Sigmoid colon (tissue), 6 donors: ENCODE measurements at regions not wholly inside any gene's neighbourhood (a gene's known extent, or its start where the extent isn't known, plus 50 kb on each side); places are given as distances from the start of the nearest gene placed in this dataset.

Source experiments
- DNase-seq: peaks from one replicate; pipeline ENCODE4 v3.0.0-alpha.2; 2019
- H3K27ac ChIP-seq, 4 donors: fragments of 200-600 bp; sonication (generic); one replicate each; pipeline ENCODE4 v1.5.1; 2016 to 2019; ENCODE audit warnings: mild to moderate bottlenecking in 1 of 4
- H3K27me3 ChIP-seq, 3 donors: fragments of 200-600 bp; sonication (generic); one replicate each; pipeline ENCODE4 v1.5.1; 2019; ENCODE audit warnings: mild to moderate bottlenecking in 1 of 3
- H3K36me3 ChIP-seq, 4 donors: fragments of 200-600 bp; sonication (generic); one replicate each; pipeline ENCODE4 v1.5.1; 2016 to 2019
- H3K4me1 ChIP-seq, 4 donors: fragments of 200-600 bp; sonication (generic); one replicate each; pipeline ENCODE4 v1.5.1; 2017 to 2019
- H3K4me3 ChIP-seq, 4 donors: fragments of 200-600 bp; sonication (generic); one replicate each; pipeline ENCODE4 v1.5.1; 2017 to 2019; ENCODE audit warnings: mild to moderate bottlenecking in 2 of 4, moderate library complexity in 1 of 4
- H3K9me3 ChIP-seq, 4 donors: fragments of 200-600 bp in 3 of 4; sonication (generic) in 3 of 4; one replicate each; pipeline versions ENCODE4 v1.5.1 to v1.6.1; 2013 to 2019
- CTCF ChIP-seq, 4 experiments: fragments of 450-650 bp in 3 of 4; fragments of 200-600 bp in 1 of 4; IDR thresholded peaks; one replicate each; pipeline ENCODE4 v1.5.1; 2016 to 2019; ENCODE audit warnings: antibody characterized with exemption in 4 of 4, mild to moderate bottlenecking in 3 of 4, moderate library complexity in 2 of 4
- EP300 ChIP-seq, 4 donors: sonication (generic); formaldehyde crosslinking; IDR thresholded peaks; one replicate each; pipeline ENCODE4 v1.6.1; 2017; ENCODE audit warnings: antibody characterized with exemption in 4 of 4
- POLR2A ChIP-seq, 2 donors: fragments of 450-650 bp; IDR thresholded peaks; one replicate each; pipeline ENCODE4 v1.6.1; 2016; ENCODE audit warnings: antibody characterized with exemption in 2 of 2, mild to moderate bottlenecking in 2 of 2, moderate library complexity in 2 of 2
- POLR2AphosphoS5 ChIP-seq, 4 donors: sonication (generic); formaldehyde crosslinking; IDR thresholded peaks; one replicate each; pipeline ENCODE4 v1.6.1; 2017; ENCODE audit warnings: antibody characterized with exemption in 4 of 4
- WGBS, 2 donors: extraction: QIAGEN DNeasy Blood & Tissue Kit; methylation state at CpG; one replicate each; pipeline ENCODE4 v1.1.7; 2013; 5-methylcytosine and 5-hydroxymethylcytosine counted together
- intact Hi-C: fragments of 100-400 bp; cut with DNase I; formaldehyde crosslinking; loops from one replicate; pipeline ENCODE4 v1.15.1; 2023
- donor health status: healthy with polysubstance abuse.
- donor health status: healthy.

GRCh38 chr10:71152043-71152442, 60.3 kb upstream of the UNC5B start:
- H3K27ac ChIP-seq = no peak overlapping the region
- intact Hi-C loops = no loop called here
- H3K4me1 ChIP-seq = no peaks in the 10 kb centered on the region
- H3K36me3 ChIP-seq = no peaks in the 10 kb centered on the region
- no peak for DNase-seq
- WGBS, 2 donors = 77 to 85% methylated on average over 2 of the region's 2 CpGs
- no peak for TF ChIP-seq POLR2AphosphoS5 (IDR thresholded peaks at IDR 0.05)
- no peak for TF ChIP-seq EP300 (IDR thresholded peaks at IDR 0.05)
- no peak for TF ChIP-seq CTCF (IDR thresholded peaks at IDR 0.05)
- TF ChIP-seq POLR2A (IDR thresholded peaks at IDR 0.05) = no peak
- H3K4me3 ChIP-seq = no peak overlapping the region
- no peaks in the 10 kb centered on the region for H3K9me3 ChIP-seq
- peaks cover 0 to 3% (median 0%) of the 10 kb centered on the region in 3 donors for H3K27me3 ChIP-seq

DNA sequence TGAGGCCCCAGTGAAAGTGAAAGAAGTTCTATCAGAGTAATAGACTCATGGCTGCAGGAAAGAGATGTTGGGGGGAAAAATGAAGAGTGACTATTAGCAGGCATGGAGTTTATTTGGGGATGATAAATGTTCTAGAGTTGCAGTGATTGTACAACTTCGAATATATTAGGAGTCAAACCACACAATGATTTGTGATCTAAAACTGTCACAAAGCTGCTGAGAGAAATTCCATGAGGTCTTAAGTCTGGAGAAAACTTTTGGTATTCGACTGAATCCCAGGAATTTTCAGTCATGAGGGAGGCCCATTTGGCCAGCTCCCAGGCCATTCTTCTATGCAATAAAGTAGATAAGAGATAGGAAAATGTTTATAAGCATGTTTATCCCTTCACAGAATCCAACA, 55.9 kb upstream of the UNC5B start:
- H3K27me3 ChIP-seq = no peaks in the 10 kb centered on the region
- H3K4me3 ChIP-seq = no peak overlapping the region
- no peaks in the 10 kb centered on the region for H3K9me3 ChIP-seq
- intact Hi-C loops = no loop called here
- no peaks in the 10 kb centered on the region for H3K36me3 ChIP-seq
- no peak for TF ChIP-seq POLR2A (IDR thresholded peaks at IDR 0.05)
- no peak for TF ChIP-seq EP300 (IDR thresholded peaks at IDR 0.05)
- no peak for TF ChIP-seq POLR2AphosphoS5 (IDR thresholded peaks at IDR 0.05)
- TF ChIP-seq CTCF (IDR thresholded peaks at IDR 0.05) = no peak
- WGBS, 2 donors = 56 to 73% methylated on average over 2 of the region's 2 CpGs
- DNase-seq = no peak
- no peak overlapping the region for H3K27ac ChIP-seq
- no peaks in the 10 kb centered on the region for H3K4me1 ChIP-seq

DNA sequence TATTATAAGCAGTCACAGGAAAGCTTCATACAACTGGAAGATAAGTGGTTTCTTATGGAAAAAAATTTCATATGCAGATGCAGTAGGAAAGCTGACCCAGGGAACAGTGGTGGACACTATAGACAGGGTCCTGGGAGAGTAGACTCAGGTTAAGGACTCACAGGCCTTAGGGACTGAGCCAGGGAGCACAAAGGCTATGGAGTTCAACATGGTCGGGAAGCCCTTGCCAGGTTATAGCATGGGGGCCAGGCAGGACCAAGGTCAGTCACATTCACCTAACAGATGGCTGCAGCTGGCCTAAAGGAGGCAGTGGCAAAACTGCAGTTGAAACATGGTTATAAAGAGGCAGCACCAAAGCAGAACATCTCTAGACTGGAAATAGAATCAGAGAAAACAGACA, 54.9 kb upstream of the UNC5B start:
- 87 to 89% methylated on average over 1 of the region's 1 CpG for WGBS, 2 donors
- TF ChIP-seq POLR2AphosphoS5 (IDR thresholded peaks at IDR 0.05) = no peak
- H3K9me3 ChIP-seq = no peaks in the 10 kb centered on the region
- no peaks in the 10 kb centered on the region for H3K36me3 ChIP-seq
- no peak overlapping the region for H3K4me3 ChIP-seq
- no peak overlapping the region for H3K27ac ChIP-seq
- H3K4me1 ChIP-seq = no peaks in the 10 kb centered on the region
- DNase-seq = no peak
- no peaks in the 10 kb centered on the region for H3K27me3 ChIP-seq
- intact Hi-C loops = no loop called here

DNA sequence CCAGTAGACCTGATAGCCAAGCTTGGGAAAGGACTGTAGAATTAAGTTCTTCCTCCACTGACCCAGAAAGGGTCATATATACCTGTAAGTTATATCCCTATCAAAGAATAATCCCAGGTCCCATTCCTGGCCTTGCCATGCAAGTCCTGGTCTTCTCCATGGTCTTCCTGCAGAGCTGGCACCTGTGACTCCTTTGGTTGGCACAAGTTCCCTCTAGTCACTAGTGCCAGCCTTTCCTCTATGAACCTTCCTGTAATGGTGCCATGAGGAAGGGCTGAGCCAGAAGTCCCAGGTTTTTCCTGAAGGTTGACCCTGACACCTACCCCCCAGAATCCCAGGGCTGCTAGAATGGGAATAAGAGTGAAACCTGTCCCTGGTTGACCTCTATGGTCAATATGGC, 54.1 kb upstream of the UNC5B start:
- TF ChIP-seq POLR2A (IDR thresholded peaks at IDR 0.05) = no peak
- TF ChIP-seq POLR2AphosphoS5 (IDR thresholded peaks at IDR 0.05) = no peak
- TF ChIP-seq EP300 (IDR thresholded peaks at IDR 0.05) = no peak
- TF ChIP-seq CTCF (IDR thresholded peaks at IDR 0.05) = no peak
- no peak for DNase-seq
- no peaks in the 10 kb centered on the region for H3K36me3 ChIP-seq
- H3K4me3 ChIP-seq = no peak overlapping the region
- H3K27ac ChIP-seq = no peak overlapping the region
- no peaks in the 10 kb centered on the region for H3K9me3 ChIP-seq
- H3K27me3 ChIP-seq = no peaks in the 10 kb centered on the region
- intact Hi-C loops = no loop called here
- no peaks in the 10 kb centered on the region for H3K4me1 ChIP-seq

GRCh38 chr10:71158902-71159301, 53.5 kb upstream of the UNC5B start:
- intact Hi-C loops = no loop called here
- WGBS, 2 donors = 87 to 95% methylated on average over 2 of the region's 2 CpGs
- DNase-seq = no peak
- Histone ChIP-seq H3K27me3 (no peaks in the 10 kb centered on the region), H3K36me3 (no peaks in the 10 kb centered on the region), H3K4me1 (no peaks in the 10 kb centered on the region), H3K27ac (no peak overlapping the region), H3K9me3 (no peaks in the 10 kb centered on the region), H3K4me3 (no peak overlapping the region)
- no peak for TF ChIP-seq POLR2AphosphoS5 (IDR thresholded peaks at IDR 0.05)
- TF ChIP-seq POLR2A (IDR thresholded peaks at IDR 0.05) = no peak
- no peak for TF ChIP-seq CTCF (IDR thresholded peaks at IDR 0.05)
- TF ChIP-seq EP300 (IDR thresholded peaks at IDR 0.05) = no peak
